ENCODE measurements at regions not wholly inside any gene's neighbourhood (a gene's known extent, or its start where the extent isn't known, plus 50 kb on each side); places are given as distances from the start of the nearest gene placed in this dataset.

DNA sequence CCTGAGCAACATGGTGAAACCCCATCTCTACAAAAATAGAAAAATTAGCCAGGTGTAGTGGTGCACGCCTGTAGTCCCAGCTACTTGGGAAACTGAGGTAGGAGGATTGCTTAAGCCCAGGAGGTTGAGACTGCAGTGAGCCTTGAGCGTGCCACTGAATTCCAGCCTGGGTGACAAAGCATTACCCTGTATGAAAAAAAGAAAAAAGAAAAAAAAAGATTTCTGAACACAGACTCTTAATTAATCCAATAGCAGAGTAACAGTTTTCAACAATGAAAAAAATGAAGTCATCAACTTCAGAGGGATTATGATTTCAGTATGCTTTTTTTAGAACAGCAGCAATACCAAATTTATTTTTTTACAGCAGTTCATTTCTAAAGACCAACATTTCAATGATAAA is 118.8 kb upstream of the TNPO1 start:
- 68% methylated on average over 2 of the region's 2 CpGs for WGBS (ENCODE audit: insufficient coverage, low coverage, low lambda C conversion rate, missing lambda C conversion rate)
- H3K4me3 ChIP-seq = no peak overlapping the region
- no peak for DNase-seq
- intact Hi-C loops (cut with DNase I) = no loop called here
- no peaks in the 10 kb centered on the region for H3K36me3 ChIP-seq
- peaks cover 0 to 4% (median 0%) of the 10 kb centered on the region in 4 donors for H3K9me3 ChIP-seq
- H3K4me1 ChIP-seq = no peaks in the 10 kb centered on the region
- H3K27me3 ChIP-seq = no peaks in the 10 kb centered on the region
- ATAC-seq = no peak
- no peak overlapping the region for H3K27ac ChIP-seq
- TF ChIP-seq POLR2A (IDR thresholded peaks at IDR 0.05) = no peak
- TF ChIP-seq, protein P1, sequence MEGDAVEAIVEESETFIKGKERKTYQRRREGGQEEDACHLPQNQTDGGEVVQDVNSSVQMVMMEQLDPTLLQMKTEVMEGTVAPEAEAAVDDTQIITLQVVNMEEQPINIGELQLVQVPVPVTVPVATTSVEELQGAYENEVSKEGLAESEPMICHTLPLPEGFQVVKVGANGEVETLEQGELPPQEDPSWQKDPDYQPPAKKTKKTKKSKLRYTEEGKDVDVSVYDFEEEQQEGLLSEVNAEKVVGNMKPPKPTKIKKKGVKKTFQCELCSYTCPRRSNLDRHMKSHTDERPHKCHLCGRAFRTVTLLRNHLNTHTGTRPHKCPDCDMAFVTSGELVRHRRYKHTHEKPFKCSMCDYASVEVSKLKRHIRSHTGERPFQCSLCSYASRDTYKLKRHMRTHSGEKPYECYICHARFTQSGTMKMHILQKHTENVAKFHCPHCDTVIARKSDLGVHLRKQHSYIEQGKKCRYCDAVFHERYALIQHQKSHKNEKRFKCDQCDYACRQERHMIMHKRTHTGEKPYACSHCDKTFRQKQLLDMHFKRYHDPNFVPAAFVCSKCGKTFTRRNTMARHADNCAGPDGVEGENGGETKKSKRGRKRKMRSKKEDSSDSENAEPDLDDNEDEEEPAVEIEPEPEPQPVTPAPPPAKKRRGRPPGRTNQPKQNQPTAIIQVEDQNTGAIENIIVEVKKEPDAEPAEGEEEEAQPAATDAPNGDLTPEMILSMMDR (IDR thresholded peaks at IDR 0.05) = no peak

- H3K4me3 ChIP-seq = no peak overlapping the region
- DNase-seq (no peak), ATAC-seq (no peak)
- no peak for TF ChIP-seq POLR2A (IDR thresholded peaks at IDR 0.05)
- TF ChIP-seq, protein P1 (IDR thresholded peaks at IDR 0.05) = no peak
- no peaks in the 10 kb centered on the region for H3K27me3 ChIP-seq
- intact Hi-C loops (cut with DNase I) = no loop called here
- no peaks in the 10 kb centered on the region for H3K36me3 ChIP-seq
- H3K9me3 ChIP-seq = peaks cover 0 to 4% (median 0%) of the 10 kb centered on the region in 4 donors
- no peak overlapping the region for H3K27ac ChIP-seq
- no peaks in the 10 kb centered on the region for H3K4me1 ChIP-seq
Measured at GRCh38 chr5:72695659-72696058, 120.8 kb upstream of the TNPO1 start.

GRCh38 chr5:72694856-72695255 is 121.6 kb upstream of the TNPO1 start:
- no peak for DNase-seq
- no peak for ATAC-seq
- Histone ChIP-seq H3K4me3 (no peak overlapping the region), H3K27me3 (no peaks in the 10 kb centered on the region), H3K4me1 (no peaks in the 10 kb centered on the region), H3K9me3 (peaks cover 0 to 2% (median 0%) of the 10 kb centered on the region in 4 donors), H3K27ac (no peak overlapping the region), H3K36me3 (no peaks in the 10 kb centered on the region)
- no peak for TF ChIP-seq POLR2A (IDR thresholded peaks at IDR 0.05)
- TF ChIP-seq, protein P1 (IDR thresholded peaks at IDR 0.05) = no peak
- WGBS (ENCODE audit: insufficient coverage, low coverage, low lambda C conversion rate, missing lambda C conversion rate) = 82% methylated on average over 2 of the region's 2 CpGs
- intact Hi-C loops (cut with DNase I) = no loop called here

DNA sequence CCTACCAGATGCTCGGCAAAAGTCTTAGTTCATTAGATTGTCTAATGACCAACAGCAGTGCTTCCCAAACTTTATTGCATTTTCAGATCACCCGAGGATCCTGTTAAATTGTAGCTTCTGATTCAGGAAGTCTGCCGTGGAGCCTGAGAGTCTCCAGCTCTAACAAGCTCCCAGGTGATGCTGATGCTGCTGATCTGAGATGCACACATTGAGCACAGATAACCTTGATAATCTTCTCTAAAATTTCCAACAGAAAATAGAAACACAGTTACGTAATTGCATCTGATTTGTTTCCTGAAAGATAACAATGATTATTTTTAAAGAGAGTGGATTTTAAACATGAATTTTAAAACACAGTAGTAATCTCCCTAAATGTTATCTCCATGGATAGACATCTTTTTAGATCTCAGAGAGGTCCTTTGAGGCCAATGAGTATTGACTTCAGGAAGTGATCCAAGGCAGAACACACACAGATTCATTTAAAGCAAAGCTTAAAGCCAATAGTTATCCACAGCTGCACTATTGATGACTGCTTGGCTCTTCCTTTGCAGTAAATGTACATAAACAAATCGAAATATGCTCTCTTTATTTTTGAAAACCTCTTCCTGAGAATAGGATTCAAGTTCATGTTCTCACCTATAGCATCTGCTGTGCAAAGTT is 122.8 kb upstream of the TNPO1 start:
- intact Hi-C loops (cut with DNase I) = no loop called here
- 33% methylated on average over 5 of the region's 5 CpGs for WGBS (ENCODE audit: insufficient coverage, low coverage, low lambda C conversion rate, missing lambda C conversion rate)
- no peak overlapping the region for H3K27ac ChIP-seq
- no peaks in the 10 kb centered on the region for H3K36me3 ChIP-seq
- no peaks in the 10 kb centered on the region for H3K4me1 ChIP-seq
- H3K27me3 ChIP-seq = no peaks in the 10 kb centered on the region
- DNase-seq (no peak), ATAC-seq (no peak)
- no peak overlapping the region for H3K4me3 ChIP-seq
- TF ChIP-seq, protein P1 (IDR thresholded peaks at IDR 0.05) = no peak
- no peak for TF ChIP-seq POLR2A (IDR thresholded peaks at IDR 0.05)
- no peaks in the 10 kb centered on the region for H3K9me3 ChIP-seq

All from right lobe of liver (tissue), 6 donors.